Vagina (tissue), 2 donors: ENCODE measurements at regions not wholly inside any gene's neighbourhood (a gene's known extent, or its start where the extent isn't known, plus 50 kb on each side); places are given as distances from the start of the nearest gene placed in this dataset.

Source experiments
- CTCF ChIP-seq, 3 experiments: fragments of 450-650 bp in 2 of 3; fragments of 200-600 bp in 1 of 3; sonication (generic) in 1 of 3; IDR thresholded peaks; one replicate each; pipeline ENCODE4 v1.5.1; 2017 to 2019; ENCODE audit warnings: antibody characterized with exemption in 3 of 3, mild to moderate bottlenecking in 2 of 3, moderate library complexity in 2 of 3
- POLR2A ChIP-seq, 2 donors: fragments of 450-650 bp; IDR thresholded peaks; one replicate each; pipeline ENCODE4 v1.6.1; 2017; ENCODE audit warnings: antibody characterized with exemption in 2 of 2, mild to moderate bottlenecking in 2 of 2, moderate library complexity in 2 of 2

- TF ChIP-seq POLR2A (IDR thresholded peaks at IDR 0.05) (no peak), CTCF (IDR thresholded peaks at IDR 0.05) (no peak)
These were observed 200.5 kb upstream of the SFSWAP start for GRCh38 chr12:131510431-131510830.
